ENCODE measurements at regions not wholly inside any gene's neighbourhood (a gene's known extent, or its start where the extent isn't known, plus 50 kb on each side); places are given as distances from the start of the nearest gene placed in this dataset.

DNA sequence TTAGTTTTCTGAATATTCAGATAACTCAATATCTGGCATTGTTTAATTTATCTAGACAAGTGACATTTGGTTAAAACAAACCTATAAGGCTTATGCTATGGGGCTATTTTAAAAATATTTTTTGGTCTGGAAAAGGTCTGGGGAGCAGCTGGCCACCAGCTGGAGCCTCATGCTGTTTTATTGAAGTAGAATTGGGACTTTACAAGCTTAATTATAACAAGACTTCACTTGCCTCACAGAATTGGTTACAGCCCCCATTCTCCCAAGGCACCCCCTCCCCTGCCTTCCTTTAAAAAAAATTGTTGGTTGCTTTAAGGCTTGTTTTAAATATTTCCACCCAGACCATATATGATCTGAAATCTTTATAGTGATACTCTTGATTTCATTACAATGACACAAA, 453.9 kb downstream of the ADAMTS20 start:
- dilution Hi-C loops (cut with MboI; ENCODE audit: extremely low pct_ligation_motif_present, low sequenced_read_pairs), result no loop called here
- no peak overlapping the region for H2AFZ ChIP-seq (ENCODE audit: control insufficient read depth, low read length)
- H3K4me3 ChIP-seq (ENCODE audit: control insufficient read depth in 2 of 3, extremely low read depth in 1 of 3, insufficient read depth in 2 of 3, low read depth in 1 of 3, low read length in 3 of 3), result no peak overlapping the region
- TF ChIP-seq, protein P1, sequence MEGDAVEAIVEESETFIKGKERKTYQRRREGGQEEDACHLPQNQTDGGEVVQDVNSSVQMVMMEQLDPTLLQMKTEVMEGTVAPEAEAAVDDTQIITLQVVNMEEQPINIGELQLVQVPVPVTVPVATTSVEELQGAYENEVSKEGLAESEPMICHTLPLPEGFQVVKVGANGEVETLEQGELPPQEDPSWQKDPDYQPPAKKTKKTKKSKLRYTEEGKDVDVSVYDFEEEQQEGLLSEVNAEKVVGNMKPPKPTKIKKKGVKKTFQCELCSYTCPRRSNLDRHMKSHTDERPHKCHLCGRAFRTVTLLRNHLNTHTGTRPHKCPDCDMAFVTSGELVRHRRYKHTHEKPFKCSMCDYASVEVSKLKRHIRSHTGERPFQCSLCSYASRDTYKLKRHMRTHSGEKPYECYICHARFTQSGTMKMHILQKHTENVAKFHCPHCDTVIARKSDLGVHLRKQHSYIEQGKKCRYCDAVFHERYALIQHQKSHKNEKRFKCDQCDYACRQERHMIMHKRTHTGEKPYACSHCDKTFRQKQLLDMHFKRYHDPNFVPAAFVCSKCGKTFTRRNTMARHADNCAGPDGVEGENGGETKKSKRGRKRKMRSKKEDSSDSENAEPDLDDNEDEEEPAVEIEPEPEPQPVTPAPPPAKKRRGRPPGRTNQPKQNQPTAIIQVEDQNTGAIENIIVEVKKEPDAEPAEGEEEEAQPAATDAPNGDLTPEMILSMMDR (optimal IDR thresholded peaks at IDR 0.05 in 1 of 3, IDR thresholded peaks at IDR 0.05 in 1 of 3, conservative IDR thresholded peaks at IDR 0.05 in 1 of 3; ENCODE audit: extremely low read depth in 1 of 3, insufficient read depth in 2 of 3, low read length in 3 of 3), result no peak
- no peak for TF ChIP-seq EZH2 (IDR thresholded peaks at IDR 0.05; ENCODE audit: low read length)
- no peaks in the 10 kb centered on the region for H4K20me1 ChIP-seq (ENCODE audit: control insufficient read depth, extremely low read depth, insufficient read depth, low read length)
- H3K9me1 ChIP-seq (ENCODE audit: control insufficient read depth, extremely low read depth, insufficient read depth, low read length), result no peaks in the 10 kb centered on the region
- no peaks in the 10 kb centered on the region for H3K27me3 ChIP-seq (ENCODE audit: control insufficient read depth, extremely low read depth, insufficient read depth, low read length)
- no peak overlapping the region for H3K9ac ChIP-seq (ENCODE audit: control insufficient read depth, extremely low read depth, insufficient read depth, low read length)
- no peak for DNase-seq (ENCODE audit: low read depth, low spot score)
- H3K4me1 ChIP-seq (ENCODE audit: control insufficient read depth, extremely low read depth, insufficient read depth, low read length), result no peaks in the 10 kb centered on the region
- no peaks in the 10 kb centered on the region for H3K36me3 ChIP-seq (ENCODE audit: control insufficient read depth in 2 of 2, extremely low read depth in 1 of 2, insufficient read depth in 2 of 2, low read length in 2 of 2)
- FAIRE-seq, result no peak
- no peak overlapping the region for H3K4me2 ChIP-seq (ENCODE audit: control insufficient read depth, extremely low read depth, insufficient read depth, low read depth, low read length)
- no peaks in the 10 kb centered on the region for H3K9me3 ChIP-seq (ENCODE audit: control insufficient read depth, low read depth, low read length)
- H3K79me2 ChIP-seq (ENCODE audit: control insufficient read depth, insufficient read depth, low read length), result no peaks in the 10 kb centered on the region
- H3K27ac ChIP-seq (ENCODE audit: control insufficient read depth, insufficient read depth, low read length), result no peak overlapping the region

DNA sequence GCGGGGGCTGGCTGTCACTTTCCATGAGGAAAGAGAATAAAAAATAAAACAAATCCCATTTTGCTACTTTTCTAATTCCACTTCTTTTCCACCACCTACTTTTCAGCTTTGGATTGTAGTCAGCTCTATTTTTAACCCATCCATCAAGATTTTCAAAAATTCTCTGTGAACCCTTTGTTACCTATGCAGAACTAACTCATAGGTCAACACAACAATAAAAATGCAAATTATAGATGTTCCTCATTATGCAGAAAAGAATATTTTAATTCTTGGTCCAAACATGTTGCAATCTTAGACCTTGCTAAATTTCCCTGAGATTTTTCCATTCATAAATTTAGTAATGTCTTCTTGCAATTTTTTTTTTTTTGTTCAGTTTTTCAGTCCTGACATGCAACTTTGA, 454.5 kb downstream of the ADAMTS20 start:
- no peaks in the 10 kb centered on the region for H3K9me1 ChIP-seq (ENCODE audit: control insufficient read depth, extremely low read depth, insufficient read depth, low read length)
- H3K4me1 ChIP-seq (ENCODE audit: control insufficient read depth, extremely low read depth, insufficient read depth, low read length), result no peaks in the 10 kb centered on the region
- no peak overlapping the region for H2AFZ ChIP-seq (ENCODE audit: control insufficient read depth, low read length)
- FAIRE-seq, result no peak
- no peaks in the 10 kb centered on the region for H4K20me1 ChIP-seq (ENCODE audit: control insufficient read depth, extremely low read depth, insufficient read depth, low read length)
- H3K79me2 ChIP-seq (ENCODE audit: control insufficient read depth, insufficient read depth, low read length), result no peaks in the 10 kb centered on the region
- no peaks in the 10 kb centered on the region for H3K27me3 ChIP-seq (ENCODE audit: control insufficient read depth, extremely low read depth, insufficient read depth, low read length)
- H3K27ac ChIP-seq (ENCODE audit: control insufficient read depth, insufficient read depth, low read length), result no peak overlapping the region
- no peaks in the 10 kb centered on the region for H3K9me3 ChIP-seq (ENCODE audit: control insufficient read depth, low read depth, low read length)
- no peaks in the 10 kb centered on the region for H3K36me3 ChIP-seq (ENCODE audit: control insufficient read depth in 2 of 2, extremely low read depth in 1 of 2, insufficient read depth in 2 of 2, low read length in 2 of 2)
- no peak for DNase-seq (ENCODE audit: low read depth, low spot score)
- H3K4me2 ChIP-seq (ENCODE audit: control insufficient read depth, extremely low read depth, insufficient read depth, low read depth, low read length), result no peak overlapping the region
- dilution Hi-C loops (cut with MboI; ENCODE audit: extremely low pct_ligation_motif_present, low sequenced_read_pairs), result no loop called here
- TF ChIP-seq EZH2 (IDR thresholded peaks at IDR 0.05; ENCODE audit: low read length), result no peak
- no peak overlapping the region for H3K4me3 ChIP-seq (ENCODE audit: control insufficient read depth in 2 of 3, extremely low read depth in 1 of 3, insufficient read depth in 2 of 3, low read depth in 1 of 3, low read length in 3 of 3)
- H3K9ac ChIP-seq (ENCODE audit: control insufficient read depth, extremely low read depth, insufficient read depth, low read length), result no peak overlapping the region

DNA sequence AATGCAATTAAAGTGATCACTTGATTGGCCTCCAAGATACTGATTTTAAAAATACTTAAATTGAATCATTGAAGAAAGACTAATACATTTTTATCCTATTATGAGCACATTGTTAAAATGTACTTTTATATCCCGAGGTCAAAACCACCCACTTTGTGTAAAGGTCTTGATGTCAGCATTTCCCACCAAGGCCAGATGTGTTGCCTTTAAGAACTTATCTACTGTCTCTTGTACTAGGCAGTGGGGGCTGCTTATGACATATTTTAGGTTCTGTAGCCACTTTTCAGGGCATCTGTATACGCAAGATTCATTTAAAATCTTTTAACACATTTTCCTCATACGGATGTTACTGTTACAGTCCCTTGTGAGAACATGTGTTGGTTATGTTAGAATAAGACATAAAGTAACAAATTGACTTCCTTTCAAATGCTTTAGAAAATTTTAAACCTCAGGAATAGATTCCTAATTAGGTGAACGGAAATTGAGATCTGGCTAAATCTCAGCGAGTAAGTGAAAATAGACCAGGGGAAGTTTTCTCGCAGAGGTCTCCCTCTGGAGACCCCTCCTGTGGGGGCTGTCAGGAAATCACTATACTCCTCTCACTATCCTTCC, 456.2 kb downstream of the ADAMTS20 start:
- dilution Hi-C loops (cut with MboI; ENCODE audit: extremely low pct_ligation_motif_present, low sequenced_read_pairs), result no loop called here
- H3K4me1 ChIP-seq (ENCODE audit: control insufficient read depth, extremely low read depth, insufficient read depth, low read length), result no peaks in the 10 kb centered on the region
- H3K9ac ChIP-seq (ENCODE audit: control insufficient read depth, extremely low read depth, insufficient read depth, low read length), result no peak overlapping the region
- H4K20me1 ChIP-seq (ENCODE audit: control insufficient read depth, extremely low read depth, insufficient read depth, low read length), result no peaks in the 10 kb centered on the region
- no peak overlapping the region for H3K27ac ChIP-seq (ENCODE audit: control insufficient read depth, insufficient read depth, low read length)
- no peaks in the 10 kb centered on the region for H3K9me1 ChIP-seq (ENCODE audit: control insufficient read depth, extremely low read depth, insufficient read depth, low read length)
- FAIRE-seq (no peak), DNase-seq (ENCODE audit: low read depth, low spot score) (no peak)
- no peak overlapping the region for H3K4me3 ChIP-seq (ENCODE audit: control insufficient read depth in 2 of 3, extremely low read depth in 1 of 3, insufficient read depth in 2 of 3, low read depth in 1 of 3, low read length in 3 of 3)
- no peak overlapping the region for H3K4me2 ChIP-seq (ENCODE audit: control insufficient read depth, extremely low read depth, insufficient read depth, low read depth, low read length)
- H3K27me3 ChIP-seq (ENCODE audit: control insufficient read depth, extremely low read depth, insufficient read depth, low read length), result no peaks in the 10 kb centered on the region
- H3K36me3 ChIP-seq (ENCODE audit: control insufficient read depth in 2 of 2, extremely low read depth in 1 of 2, insufficient read depth in 2 of 2, low read length in 2 of 2), result no peaks in the 10 kb centered on the region
- H3K9me3 ChIP-seq (ENCODE audit: control insufficient read depth, low read depth, low read length), result no peaks in the 10 kb centered on the region
- no peaks in the 10 kb centered on the region for H3K79me2 ChIP-seq (ENCODE audit: control insufficient read depth, insufficient read depth, low read length)
- no peak overlapping the region for H2AFZ ChIP-seq (ENCODE audit: control insufficient read depth, low read length)
- TF ChIP-seq, protein P1 (optimal IDR thresholded peaks at IDR 0.05 in 1 of 3, IDR thresholded peaks at IDR 0.05 in 1 of 3, conservative IDR thresholded peaks at IDR 0.05 in 1 of 3; ENCODE audit: extremely low read depth in 1 of 3, insufficient read depth in 2 of 3, low read length in 3 of 3), result no peak
- TF ChIP-seq EZH2 (IDR thresholded peaks at IDR 0.05; ENCODE audit: low read length), result no peak

Measured in keratinocyte (primary cell).